ENCODE measurements at regions not wholly inside any gene's neighbourhood (a gene's known extent, or its start where the extent isn't known, plus 50 kb on each side); places are given as distances from the start of the nearest gene placed in this dataset.

- H3K4me3 ChIP-seq (ENCODE audit: control insufficient read depth, low read depth, low read length), result no peak overlapping the region
- TF ChIP-seq CTCF (IDR thresholded peaks at IDR 0.05; ENCODE audit: control insufficient read depth, insufficient read depth, low read depth, low read length, missing control alignments), result no peak
- DNase-seq (ENCODE audit: low read depth), result no peak
These were observed 148.8 kb upstream of the DHRS4 start for GRCh38 chr14:23804817-23805216.

GRCh38 chr14:23805761-23806160, 147.8 kb upstream of the DHRS4 start:
- no peak for TF ChIP-seq CTCF (IDR thresholded peaks at IDR 0.05; ENCODE audit: control insufficient read depth, insufficient read depth, low read depth, low read length, missing control alignments)
- H3K4me3 ChIP-seq (ENCODE audit: control insufficient read depth, low read depth, low read length), result no peak overlapping the region
- DNase-seq (ENCODE audit: low read depth), result no peak

GRCh38 chr14:23814527-23815256, 138.9 kb upstream of the DHRS4 start:
- H3K4me3 ChIP-seq (ENCODE audit: control insufficient read depth, low read depth, low read length), result no peak overlapping the region
- TF ChIP-seq CTCF (IDR thresholded peaks at IDR 0.05; ENCODE audit: control insufficient read depth, insufficient read depth, low read depth, low read length, missing control alignments), result no peak
- no peak for DNase-seq (ENCODE audit: low read depth)

GRCh38 chr14:23816371-23816770, 137.2 kb upstream of the DHRS4 start:
- H3K4me3 ChIP-seq (ENCODE audit: control insufficient read depth, low read depth, low read length), result no peak overlapping the region
- no peak for DNase-seq (ENCODE audit: low read depth)
- TF ChIP-seq CTCF (IDR thresholded peaks at IDR 0.05; ENCODE audit: control insufficient read depth, insufficient read depth, low read depth, low read length, missing control alignments), result no peak

GRCh38 chr14:23817164-23817767, 136.3 kb upstream of the DHRS4 start:
- no peak overlapping the region for H3K4me3 ChIP-seq (ENCODE audit: control insufficient read depth, low read depth, low read length)
- no peak for TF ChIP-seq CTCF (IDR thresholded peaks at IDR 0.05; ENCODE audit: control insufficient read depth, insufficient read depth, low read depth, low read length, missing control alignments)
- no peak for DNase-seq (ENCODE audit: low read depth)

GRCh38 chr14:23827100-23827892, 126.3 kb upstream of the DHRS4 start:
- no peak for DNase-seq (ENCODE audit: low read depth)
- no peak for TF ChIP-seq CTCF (IDR thresholded peaks at IDR 0.05; ENCODE audit: control insufficient read depth, insufficient read depth, low read depth, low read length, missing control alignments)
- H3K4me3 ChIP-seq (ENCODE audit: control insufficient read depth, low read depth, low read length), result no peak overlapping the region
